NT2/D1 (cell line): ENCODE measurements at regions not wholly inside any gene's neighbourhood (a gene's known extent, or its start where the extent isn't known, plus 50 kb on each side); places are given as distances from the start of the nearest gene placed in this dataset.

Experiments
- SUZ12 ChIP-seq: IDR thresholded peaks from 2 replicates; pipeline ENCODE4 v1.6.1; 2011; ENCODE audit not compliant: insufficient read length, insufficient read depth; ENCODE audit errors: extremely low read depth
- ZNF274 ChIP-seq: IDR thresholded peaks from 2 replicates; pipeline ENCODE4 v1.6.1; 2011; ENCODE audit warnings: mild to moderate bottlenecking, low read depth, low read length

DNA sequence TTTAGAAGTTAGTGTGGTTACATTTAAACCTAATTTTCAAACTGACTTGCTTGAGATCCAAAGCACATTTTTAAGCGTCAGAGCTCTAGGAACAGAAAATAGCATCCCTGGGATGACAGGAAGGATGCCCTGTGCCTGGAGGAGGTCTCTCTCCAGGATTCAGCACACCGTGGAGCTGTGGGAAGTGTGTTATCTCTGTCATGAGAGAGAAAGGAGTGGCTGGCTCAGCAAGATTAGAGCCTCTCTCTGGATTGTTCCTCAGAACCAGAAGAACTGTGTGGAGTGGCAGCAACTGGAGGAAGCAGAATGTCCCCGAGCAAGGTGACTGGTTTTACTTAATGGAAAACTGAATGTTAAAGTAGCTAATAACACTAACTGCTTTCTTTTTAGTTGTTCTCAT is 233.6 kb upstream of the TGFBR2 start:
- TF ChIP-seq ZNF274 = no peak
- TF ChIP-seq SUZ12 = no peak
